ENCODE measurements at regions not wholly inside any gene's neighbourhood (a gene's known extent, or its start where the extent isn't known, plus 50 kb on each side); places are given as distances from the start of the nearest gene placed in this dataset.

DNA sequence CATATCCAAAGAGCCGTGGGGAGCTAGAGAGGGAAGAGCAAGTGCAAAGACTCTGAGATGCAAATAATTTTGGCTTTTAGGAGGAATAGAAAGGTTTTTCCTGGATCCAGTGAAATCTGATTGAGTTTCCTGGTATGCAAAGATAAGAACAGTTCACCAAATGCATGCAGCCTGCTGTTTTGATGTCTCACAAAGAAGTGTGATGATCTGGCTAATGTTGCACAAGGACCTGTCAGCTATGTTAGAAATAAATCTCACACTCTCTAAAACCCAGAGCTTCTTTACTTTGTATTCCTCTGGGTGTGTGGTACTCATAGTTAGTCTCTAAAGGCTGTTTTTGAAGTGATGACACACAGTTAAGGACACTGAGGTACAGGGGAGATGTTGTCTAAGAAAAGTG is 321.4 kb downstream of the AACS start:
- TF ChIP-seq, protein P1, sequence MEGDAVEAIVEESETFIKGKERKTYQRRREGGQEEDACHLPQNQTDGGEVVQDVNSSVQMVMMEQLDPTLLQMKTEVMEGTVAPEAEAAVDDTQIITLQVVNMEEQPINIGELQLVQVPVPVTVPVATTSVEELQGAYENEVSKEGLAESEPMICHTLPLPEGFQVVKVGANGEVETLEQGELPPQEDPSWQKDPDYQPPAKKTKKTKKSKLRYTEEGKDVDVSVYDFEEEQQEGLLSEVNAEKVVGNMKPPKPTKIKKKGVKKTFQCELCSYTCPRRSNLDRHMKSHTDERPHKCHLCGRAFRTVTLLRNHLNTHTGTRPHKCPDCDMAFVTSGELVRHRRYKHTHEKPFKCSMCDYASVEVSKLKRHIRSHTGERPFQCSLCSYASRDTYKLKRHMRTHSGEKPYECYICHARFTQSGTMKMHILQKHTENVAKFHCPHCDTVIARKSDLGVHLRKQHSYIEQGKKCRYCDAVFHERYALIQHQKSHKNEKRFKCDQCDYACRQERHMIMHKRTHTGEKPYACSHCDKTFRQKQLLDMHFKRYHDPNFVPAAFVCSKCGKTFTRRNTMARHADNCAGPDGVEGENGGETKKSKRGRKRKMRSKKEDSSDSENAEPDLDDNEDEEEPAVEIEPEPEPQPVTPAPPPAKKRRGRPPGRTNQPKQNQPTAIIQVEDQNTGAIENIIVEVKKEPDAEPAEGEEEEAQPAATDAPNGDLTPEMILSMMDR (IDR thresholded peaks at IDR 0.05): no peak
- no peak for TF ChIP-seq POLR2A (IDR thresholded peaks at IDR 0.05)
